ENCODE measurements at regions not wholly inside any gene's neighbourhood (a gene's known extent, or its start where the extent isn't known, plus 50 kb on each side); places are given as distances from the start of the nearest gene placed in this dataset.

DNA sequence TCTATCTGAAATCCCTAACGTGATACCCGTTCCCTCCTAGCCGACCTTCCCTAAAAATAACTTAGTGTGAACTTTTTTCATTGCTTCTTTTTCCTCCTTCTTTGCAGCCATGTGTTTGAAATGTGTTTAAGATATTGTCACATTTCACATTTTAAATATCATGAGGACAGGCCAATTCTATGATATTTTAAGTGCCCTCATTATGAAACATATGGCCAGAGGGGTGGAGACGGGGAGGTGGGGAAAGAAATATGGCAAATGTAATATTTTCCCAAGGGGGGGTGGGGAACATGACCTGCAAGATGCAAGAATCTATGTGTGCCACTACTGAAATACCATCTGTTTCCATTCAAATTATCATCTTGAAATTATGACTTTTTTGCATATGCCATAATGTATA is 1039.2 kb downstream of the AGBL1 start:
- intact Hi-C loops (cut with DNase I): no loop called here

DNA sequence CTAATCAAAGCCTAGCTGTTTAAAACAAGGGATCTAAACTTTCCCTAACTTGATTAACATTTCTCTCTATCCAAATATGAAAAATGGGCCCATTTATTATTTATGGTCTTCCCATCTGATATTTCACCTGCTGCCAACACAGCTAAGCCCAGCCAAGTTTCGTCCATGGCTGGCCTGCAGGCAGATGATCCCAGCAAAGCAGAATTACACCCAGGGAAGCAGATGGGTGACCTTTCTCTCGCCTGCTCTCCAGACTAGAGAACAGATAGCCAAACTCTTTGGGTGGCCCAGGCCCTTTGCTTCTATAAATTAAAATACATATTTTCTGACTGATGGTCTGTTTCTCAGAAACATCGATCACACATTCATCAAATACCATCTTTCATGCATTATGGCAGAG is 1038.8 kb downstream of the AGBL1 start:
- H3K36me3 ChIP-seq: no peaks in the 10 kb centered on the region
- intact Hi-C loops (cut with DNase I): no loop called here
- H3K4me3 ChIP-seq: no peak overlapping the region
- 22% methylated on average over 3 of the region's 3 CpGs for WGBS
- H3K9me3 ChIP-seq: no peaks in the 10 kb centered on the region
- H3K27ac ChIP-seq (replicated peaks in 1 of 4): no peak overlapping the region
- no peaks in the 10 kb centered on the region for H3K27me3 ChIP-seq
- H3K4me1 ChIP-seq: peaks cover 0 to 10% (median 9%) of the 10 kb centered on the region in 4 donors
- DNase-seq (ENCODE audit: extremely low spot score): no peak
- TF ChIP-seq, protein P1, sequence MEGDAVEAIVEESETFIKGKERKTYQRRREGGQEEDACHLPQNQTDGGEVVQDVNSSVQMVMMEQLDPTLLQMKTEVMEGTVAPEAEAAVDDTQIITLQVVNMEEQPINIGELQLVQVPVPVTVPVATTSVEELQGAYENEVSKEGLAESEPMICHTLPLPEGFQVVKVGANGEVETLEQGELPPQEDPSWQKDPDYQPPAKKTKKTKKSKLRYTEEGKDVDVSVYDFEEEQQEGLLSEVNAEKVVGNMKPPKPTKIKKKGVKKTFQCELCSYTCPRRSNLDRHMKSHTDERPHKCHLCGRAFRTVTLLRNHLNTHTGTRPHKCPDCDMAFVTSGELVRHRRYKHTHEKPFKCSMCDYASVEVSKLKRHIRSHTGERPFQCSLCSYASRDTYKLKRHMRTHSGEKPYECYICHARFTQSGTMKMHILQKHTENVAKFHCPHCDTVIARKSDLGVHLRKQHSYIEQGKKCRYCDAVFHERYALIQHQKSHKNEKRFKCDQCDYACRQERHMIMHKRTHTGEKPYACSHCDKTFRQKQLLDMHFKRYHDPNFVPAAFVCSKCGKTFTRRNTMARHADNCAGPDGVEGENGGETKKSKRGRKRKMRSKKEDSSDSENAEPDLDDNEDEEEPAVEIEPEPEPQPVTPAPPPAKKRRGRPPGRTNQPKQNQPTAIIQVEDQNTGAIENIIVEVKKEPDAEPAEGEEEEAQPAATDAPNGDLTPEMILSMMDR (IDR thresholded peaks at IDR 0.05): no peak
- TF ChIP-seq EP300 (IDR thresholded peaks at IDR 0.05): no peak
- no peak for TF ChIP-seq POLR2AphosphoS5 (IDR thresholded peaks at IDR 0.05)
- TF ChIP-seq POLR2A (IDR thresholded peaks at IDR 0.05; ENCODE audit: low read depth): no peak

More for the DNA sequence above, 1039.2 kb downstream of the AGBL1 start:
- 50% methylated on average over 4 of the region's 4 CpGs for WGBS
- TF ChIP-seq POLR2AphosphoS5 (IDR thresholded peaks at IDR 0.05) (no peak), EP300 (IDR thresholded peaks at IDR 0.05) (no peak), POLR2A (IDR thresholded peaks at IDR 0.05; ENCODE audit: low read depth) (no peak)
- TF ChIP-seq, protein P1 (IDR thresholded peaks at IDR 0.05): no peak
- DNase-seq (ENCODE audit: extremely low spot score): no peak
- Histone ChIP-seq H3K4me3 (no peak overlapping the region), H3K27me3 (no peaks in the 10 kb centered on the region), H3K9me3 (no peaks in the 10 kb centered on the region), H3K36me3 (no peaks in the 10 kb centered on the region), H3K4me1 (peaks cover 0 to 10% (median 9%) of the 10 kb centered on the region in 4 donors), H3K27ac (replicated peaks in 1 of 4) (no peak overlapping the region)

DNA sequence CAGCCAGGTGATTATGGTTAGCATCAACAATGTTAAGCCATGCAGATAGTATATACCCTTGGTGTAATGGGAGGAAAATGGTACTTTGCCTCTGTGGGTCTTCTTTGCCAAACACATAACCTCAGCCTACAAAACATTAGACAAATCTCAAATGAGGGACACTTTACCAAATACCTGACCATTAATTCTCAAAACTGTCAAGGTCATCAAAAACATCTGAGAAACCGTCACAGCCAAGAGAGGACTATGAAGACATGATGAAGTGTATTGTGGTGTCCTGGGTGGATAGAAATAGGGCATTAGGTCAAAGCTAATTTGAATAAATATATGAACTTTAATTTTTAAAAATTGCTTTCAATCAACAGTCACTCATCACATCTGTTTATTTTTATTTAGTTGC is 1036.1 kb downstream of the AGBL1 start:
- no peaks in the 10 kb centered on the region for H3K9me3 ChIP-seq
- no peaks in the 10 kb centered on the region for H3K27me3 ChIP-seq
- intact Hi-C loops (cut with DNase I): no loop called here
- DNase-seq (ENCODE audit: extremely low spot score): no peak
- peaks cover 0 to 10% (median 9%) of the 10 kb centered on the region in 4 donors for H3K4me1 ChIP-seq
- H3K4me3 ChIP-seq: no peak overlapping the region
- 95% methylated on average over 1 of the region's 1 CpG for WGBS
- H3K27ac ChIP-seq (replicated peaks in 1 of 4): no peak overlapping the region
- TF ChIP-seq EP300 (IDR thresholded peaks at IDR 0.05): no peak
- no peak for TF ChIP-seq POLR2AphosphoS5 (IDR thresholded peaks at IDR 0.05)
- TF ChIP-seq POLR2A (IDR thresholded peaks at IDR 0.05; ENCODE audit: low read depth): no peak
- TF ChIP-seq, protein P1 (IDR thresholded peaks at IDR 0.05): no peak
- no peaks in the 10 kb centered on the region for H3K36me3 ChIP-seq

DNA sequence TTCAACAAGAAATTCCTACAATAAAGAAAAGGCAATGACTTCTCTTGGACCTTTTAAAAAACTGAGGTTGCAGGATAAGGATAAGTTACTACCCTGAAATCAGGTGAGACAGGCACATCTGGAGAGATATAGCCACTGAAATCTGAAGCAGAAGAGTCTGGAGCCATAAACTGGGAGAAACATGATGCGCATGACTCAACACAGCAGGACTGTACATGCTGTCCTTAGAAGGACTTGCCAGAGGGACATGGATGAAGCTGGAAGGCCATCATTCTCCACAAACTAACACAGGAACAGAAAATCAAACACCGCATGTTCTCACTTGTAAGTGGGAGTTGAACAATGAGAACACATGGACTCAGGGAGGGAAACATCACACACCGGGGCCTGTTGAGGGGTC is 1020.2 kb downstream of the AGBL1 start:
- H3K4me1 ChIP-seq: no peaks in the 10 kb centered on the region
- H3K27ac ChIP-seq (replicated peaks in 1 of 4): no peak overlapping the region
- H3K27me3 ChIP-seq: no peaks in the 10 kb centered on the region
- no peak for TF ChIP-seq POLR2A (IDR thresholded peaks at IDR 0.05; ENCODE audit: low read depth)
- TF ChIP-seq POLR2AphosphoS5 (IDR thresholded peaks at IDR 0.05): no peak
- TF ChIP-seq EP300 (IDR thresholded peaks at IDR 0.05): no peak
- TF ChIP-seq, protein P1 (IDR thresholded peaks at IDR 0.05): no peak
- intact Hi-C loops (cut with DNase I): no loop called here
- no peaks in the 10 kb centered on the region for H3K36me3 ChIP-seq
- DNase-seq (ENCODE audit: extremely low spot score): no peak
- WGBS: 97% methylated on average over 3 of the region's 3 CpGs
- H3K4me3 ChIP-seq: no peak overlapping the region
- H3K9me3 ChIP-seq: peaks cover 0 to 11% (median 8%) of the 10 kb centered on the region in 4 donors

DNA sequence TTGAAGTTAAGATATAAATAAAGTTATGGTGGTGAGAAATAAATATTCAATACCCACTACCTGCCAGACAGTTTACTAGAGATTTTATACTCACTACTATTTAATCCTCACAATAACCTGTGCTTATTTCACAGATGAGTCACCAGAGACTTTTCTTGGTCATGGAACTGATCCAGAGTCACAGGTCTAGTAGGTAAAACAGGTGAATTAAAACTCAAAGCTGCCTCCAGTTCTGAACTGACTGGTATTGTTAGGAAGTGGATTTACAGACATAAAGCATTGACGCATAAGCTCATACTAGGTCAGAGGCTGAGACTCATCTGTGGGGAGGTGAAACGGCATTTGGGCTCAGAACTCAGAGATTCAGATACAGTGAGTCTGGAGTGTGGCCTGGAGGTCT is 1009.9 kb downstream of the AGBL1 start:
- Histone ChIP-seq H3K36me3 (no peaks in the 10 kb centered on the region), H3K27ac (replicated peaks in 1 of 4) (no peak overlapping the region), H3K9me3 (no peaks in the 10 kb centered on the region), H3K4me1 (no peaks in the 10 kb centered on the region), H3K4me3 (no peak overlapping the region), H3K27me3 (no peaks in the 10 kb centered on the region)
- 88% methylated on average over 2 of the region's 2 CpGs for WGBS
- DNase-seq (ENCODE audit: extremely low spot score): no peak
- intact Hi-C loops (cut with DNase I): no loop called here
- TF ChIP-seq, protein P1 (IDR thresholded peaks at IDR 0.05): no peak
- no peak for TF ChIP-seq POLR2A (IDR thresholded peaks at IDR 0.05; ENCODE audit: low read depth)
- TF ChIP-seq EP300 (IDR thresholded peaks at IDR 0.05): no peak
- no peak for TF ChIP-seq POLR2AphosphoS5 (IDR thresholded peaks at IDR 0.05)
